Cardiac fibroblast (primary cell): ENCODE measurements at regions not wholly inside any gene's neighbourhood (a gene's known extent, or its start where the extent isn't known, plus 50 kb on each side); places are given as distances from the start of the nearest gene placed in this dataset.
A peak's percentile ranks its signal among the peaks of the same experiment; 100 is the strongest.

Experiments
- DNase-seq, 2 donors: peaks; one replicate each; pipeline versions ENCODE4 v3.0.0 to v3.0.0-alpha.2; 2010; ENCODE audit warnings: low read depth in 2 of 2
- H3K4me3 ChIP-seq, 2 donors: replicated peaks in 1 of 2; 1 replicate in 1 of 2; 2 replicates in 1 of 2; pipeline ENCODE4 v1.5.1; 2011; ENCODE audit warnings: low read depth in 2 of 2, low read length in 2 of 2, mild to moderate bottlenecking in 2 of 2, moderate library complexity in 1 of 2
- TF ChIP-seq, protein P1 (sequence below): IDR thresholded peaks from one replicate; pipeline ENCODE4 v1.5.1; 2011; ENCODE audit warnings: low read depth, mild to moderate bottlenecking, low read length, inconsistent platforms

DNA sequence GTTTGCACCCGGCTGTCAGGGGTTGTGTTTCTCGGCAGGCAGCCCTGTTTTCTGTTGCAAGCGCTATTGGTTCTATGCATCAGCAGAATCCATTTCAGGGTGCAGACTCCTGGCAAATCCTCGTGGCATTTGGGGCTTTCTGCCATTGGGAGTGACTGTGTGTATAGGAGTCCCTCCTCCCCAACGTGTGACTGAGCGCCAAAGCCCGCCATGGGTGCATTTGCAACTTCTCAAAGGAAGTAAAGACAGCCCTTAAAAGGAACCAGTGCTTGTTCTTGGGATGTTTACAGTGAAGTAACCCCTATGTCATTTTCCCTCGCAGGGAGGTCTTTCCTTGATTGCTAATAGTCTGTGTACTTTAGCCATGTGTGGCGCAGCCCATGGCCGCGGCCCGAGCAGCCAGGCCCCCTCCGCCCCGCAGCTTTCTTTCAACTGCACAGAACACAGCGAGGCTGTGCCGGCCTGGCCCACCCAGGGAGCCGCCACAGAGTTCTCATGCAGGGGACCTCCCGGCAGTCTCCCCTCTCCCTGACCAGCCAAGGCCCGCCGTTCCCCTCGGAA lies 175.6 kb downstream of the HSD17B3 start:
- DNase-seq = no peak
- H3K4me3 ChIP-seq = no peak overlapping the region
- TF ChIP-seq, protein P1, sequence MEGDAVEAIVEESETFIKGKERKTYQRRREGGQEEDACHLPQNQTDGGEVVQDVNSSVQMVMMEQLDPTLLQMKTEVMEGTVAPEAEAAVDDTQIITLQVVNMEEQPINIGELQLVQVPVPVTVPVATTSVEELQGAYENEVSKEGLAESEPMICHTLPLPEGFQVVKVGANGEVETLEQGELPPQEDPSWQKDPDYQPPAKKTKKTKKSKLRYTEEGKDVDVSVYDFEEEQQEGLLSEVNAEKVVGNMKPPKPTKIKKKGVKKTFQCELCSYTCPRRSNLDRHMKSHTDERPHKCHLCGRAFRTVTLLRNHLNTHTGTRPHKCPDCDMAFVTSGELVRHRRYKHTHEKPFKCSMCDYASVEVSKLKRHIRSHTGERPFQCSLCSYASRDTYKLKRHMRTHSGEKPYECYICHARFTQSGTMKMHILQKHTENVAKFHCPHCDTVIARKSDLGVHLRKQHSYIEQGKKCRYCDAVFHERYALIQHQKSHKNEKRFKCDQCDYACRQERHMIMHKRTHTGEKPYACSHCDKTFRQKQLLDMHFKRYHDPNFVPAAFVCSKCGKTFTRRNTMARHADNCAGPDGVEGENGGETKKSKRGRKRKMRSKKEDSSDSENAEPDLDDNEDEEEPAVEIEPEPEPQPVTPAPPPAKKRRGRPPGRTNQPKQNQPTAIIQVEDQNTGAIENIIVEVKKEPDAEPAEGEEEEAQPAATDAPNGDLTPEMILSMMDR = no peak

DNA sequence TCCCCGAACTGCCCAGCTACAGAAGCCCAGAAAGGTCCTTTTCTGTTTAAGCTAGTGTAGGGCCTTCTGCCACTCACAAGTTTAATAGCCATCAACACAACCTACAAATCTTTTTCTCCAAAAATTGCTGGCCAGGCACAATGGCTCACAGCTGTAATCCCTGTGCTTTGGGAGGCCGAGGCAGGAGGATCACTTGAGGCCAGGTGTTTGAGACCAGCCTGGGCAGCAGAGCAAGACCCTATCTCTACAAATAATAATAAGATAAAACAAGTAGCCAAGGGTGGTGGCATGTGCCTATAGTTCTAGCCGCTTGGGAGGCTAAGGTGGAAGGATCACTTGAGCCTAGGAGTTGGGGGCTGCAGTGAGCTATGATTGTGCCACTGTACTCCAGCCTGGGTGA lies 176.4 kb downstream of the HSD17B3 start:
- DNase-seq = no peak
- TF ChIP-seq, protein P1 = no peak

DNA sequence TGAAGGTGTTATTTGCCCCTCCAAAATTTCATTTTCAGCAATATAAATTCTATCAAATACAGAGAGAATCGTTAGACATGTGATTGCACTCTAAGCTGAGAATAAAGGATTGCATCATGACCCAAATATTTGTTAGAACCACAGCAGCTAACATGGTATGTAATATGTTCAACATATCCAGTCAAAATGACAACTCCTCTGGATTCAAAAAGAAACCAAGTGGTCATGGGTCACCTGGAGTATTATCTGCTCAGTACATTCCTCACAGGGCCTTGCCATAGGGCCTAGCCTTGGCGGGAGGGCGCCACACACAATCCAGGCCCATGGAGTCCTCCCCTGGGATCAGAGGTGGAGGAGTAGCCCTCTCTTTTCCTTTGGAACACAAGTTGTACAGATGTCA lies 179.2 kb downstream of the HSD17B3 start:
- H3K4me3 ChIP-seq = no peak overlapping the region
- TF ChIP-seq, protein P1 = no peak
- DNase-seq = peak; percentile 39 to 55

More for the DNA sequence above, 176.4 kb downstream of the HSD17B3 start:
- H3K4me3 ChIP-seq = no peak overlapping the region

DNA sequence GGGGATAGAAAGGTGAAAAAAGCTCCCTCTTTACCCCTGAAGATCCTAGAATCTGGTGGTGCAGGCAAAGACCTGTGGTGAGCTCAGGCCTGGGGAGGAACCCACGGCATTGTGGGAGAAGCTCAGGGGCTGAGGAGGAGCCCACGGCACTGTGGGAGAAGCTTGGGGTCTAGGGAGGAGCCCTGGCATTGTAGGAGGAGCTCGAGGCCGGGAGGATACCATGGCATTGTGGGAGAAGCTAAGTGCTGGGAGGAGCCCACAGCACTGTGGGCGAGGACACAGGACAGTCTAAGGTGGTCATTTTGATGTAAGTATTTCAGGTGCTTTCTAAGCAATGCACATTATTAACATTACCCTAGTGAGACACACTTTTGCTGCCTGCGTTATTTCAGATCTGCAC lies 179.7 kb downstream of the HSD17B3 start:
- TF ChIP-seq, protein P1 = no peak
- H3K4me3 ChIP-seq = no peak overlapping the region
- no peak for DNase-seq

DNA sequence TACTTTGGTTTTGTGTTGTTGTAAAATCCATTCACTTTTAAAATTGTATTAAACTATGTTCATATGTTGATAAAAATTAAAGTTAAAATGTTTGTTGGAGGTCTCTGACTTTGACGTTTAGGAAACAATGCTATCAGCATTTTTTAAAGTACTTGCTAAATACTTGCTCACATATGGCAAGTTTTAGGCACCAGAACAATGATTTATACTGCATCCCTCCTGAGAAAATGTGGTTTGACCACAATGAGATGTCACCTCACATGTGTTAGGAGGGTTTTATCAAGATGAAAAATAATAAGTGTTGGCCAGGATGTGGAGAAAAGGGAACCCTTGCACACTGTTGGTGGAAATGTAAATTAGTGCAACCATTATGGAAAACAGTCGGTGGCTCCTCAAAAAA lies 180.8 kb downstream of the HSD17B3 start:
- TF ChIP-seq, protein P1 = no peak
- DNase-seq = no peak
- no peak overlapping the region for H3K4me3 ChIP-seq

DNA sequence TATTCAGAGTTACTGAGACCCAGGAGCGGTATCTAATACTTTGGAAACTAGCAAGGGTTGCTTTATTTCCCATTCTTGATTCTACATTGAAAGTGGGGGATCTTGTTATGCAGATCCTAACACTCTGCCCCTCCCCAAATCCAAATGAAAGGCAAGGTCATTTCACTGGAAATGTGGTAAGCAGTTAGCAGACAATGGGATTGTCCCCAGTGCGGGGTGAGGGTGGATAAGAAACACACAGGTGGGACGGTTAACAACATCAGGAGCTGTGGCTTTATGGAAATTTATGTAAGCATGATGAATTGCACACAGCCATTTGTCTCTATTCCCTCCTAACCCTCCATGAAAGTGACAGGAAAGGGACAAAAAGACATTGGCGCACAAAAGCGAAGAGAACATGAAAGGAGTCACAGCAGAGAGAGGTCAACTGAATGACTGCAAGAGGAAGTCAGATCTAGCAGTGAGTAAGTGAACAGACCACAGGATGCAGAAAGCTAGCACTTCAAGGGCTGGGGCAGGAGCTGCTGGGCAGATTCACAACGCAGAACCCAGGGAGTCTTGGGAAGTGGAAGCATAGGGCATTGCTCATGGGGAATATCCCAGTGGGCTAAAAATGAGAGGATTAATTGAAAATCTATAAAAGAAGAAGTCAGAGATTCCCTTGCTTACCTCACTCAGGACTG lies 184.4 kb downstream of the HSD17B3 start:
- H3K4me3 ChIP-seq = no peak overlapping the region
- TF ChIP-seq, protein P1 = no peak
- no peak for DNase-seq
